IMR-90 (cell line): ENCODE measurements at regions not wholly inside any gene's neighbourhood (a gene's known extent, or its start where the extent isn't known, plus 50 kb on each side); places are given as distances from the start of the nearest gene placed in this dataset.

ENCODE experiments used
- ATAC-seq: fragments of 200-7000 bp; cut with Tn5 transposase; 2 replicates; pipeline ENCODE4 v1.9.1; 2020; ENCODE audit warnings: low read depth, mild to moderate bottlenecking, moderate library complexity
- BruUV-seq: library from RNA; stranded (reverse); fragments of 400-500 nt; replicated peaks from 2 replicates; lab custom pipeline; 2021; lab: Mats Ljungman, UMichigan
- CTCF ChIA-PET: fragments of 300-600 bp; formaldehyde crosslinking; extraction: SDS; loops from one replicate; lab custom pipeline; 2021; ENCODE audit warnings: antibody characterized with exemption; lab: Yijun Ruan, JAX
- POLR2A ChIA-PET: fragments of 300-600 bp; sonication (Branson Sonifier 250); formaldehyde crosslinking; loops from one replicate; lab custom pipeline; 2022; ENCODE audit warnings: antibody characterized with exemption; ENCODE audit not compliant: unreplicated experiment; lab: Charles Lee
- DNase-seq: peaks from one replicate; pipeline ENCODE4 v3.0.0; 2013
- H2AFZ ChIP-seq: replicated peaks from 2 replicates; pipeline ENCODE3; 2013; ENCODE audit warnings: low read length, mild to moderate bottlenecking; ENCODE audit not compliant: poor library complexity
- H2AK5ac ChIP-seq: 2 replicates; pipeline ENCODE4 v1.6.1; 2013; ENCODE audit warnings: low read depth, low read length, inconsistent platforms
- H2AK9ac ChIP-seq: replicated peaks from 2 replicates; pipeline ENCODE3; 2013; ENCODE audit warnings: mild to moderate bottlenecking, low read depth, low read length, moderate library complexity; ENCODE audit not compliant: poor library complexity
- H2BK120ac ChIP-seq: 2 replicates; pipeline ENCODE4 v1.6.1; 2013; ENCODE audit warnings: low read depth, low read length, inconsistent platforms
- H2BK15ac ChIP-seq: 3 replicates; pipeline ENCODE4 v1.6.1; 2013; ENCODE audit warnings: low read depth, low read length, inconsistent platforms
- H2BK20ac ChIP-seq: 2 replicates; pipeline ENCODE4 v1.6.1; 2013; ENCODE audit warnings: low read depth, mild to moderate bottlenecking, inconsistent platforms, low read length, moderate library complexity
- H2BK5ac ChIP-seq: 2 replicates; pipeline ENCODE4 v1.6.1; 2013; ENCODE audit warnings: mild to moderate bottlenecking, low read depth, low read length, inconsistent platforms; ENCODE audit not compliant: poor library complexity, severe bottlenecking
- H3K14ac ChIP-seq: replicated peaks from 2 replicates; pipeline ENCODE4 v1.6.1; 2013; ENCODE audit warnings: low read depth, low read length, inconsistent platforms
- H3K18ac ChIP-seq: 2 replicates; pipeline ENCODE4 v1.6.1; 2013; ENCODE audit warnings: low read depth, low read length, control low read depth
- H3K23ac ChIP-seq: 2 replicates; pipeline ENCODE4 v1.6.1; 2013; ENCODE audit warnings: low read depth, low read length, inconsistent platforms
- H3K27ac ChIP-seq: 2 replicates; pipeline ENCODE4 v1.5.1; 2013; ENCODE audit warnings: mild to moderate bottlenecking, control low read depth, low read length; ENCODE audit not compliant: insufficient read depth
- H3K27me3 ChIP-seq: 2 replicates; pipeline ENCODE4 v1.6.1; 2013; ENCODE audit warnings: low read length; ENCODE audit not compliant: control insufficient read depth, insufficient read depth
- H3K36me3 ChIP-seq: 2 replicates; pipeline ENCODE4 v1.6.1; 2013; ENCODE audit warnings: low read length, mixed read lengths; ENCODE audit not compliant: control insufficient read depth, insufficient read depth
- H3K4ac ChIP-seq: 2 replicates; pipeline ENCODE4 v1.6.1; 2013; ENCODE audit warnings: low read depth, low read length, inconsistent platforms
- H3K4me1 ChIP-seq: 2 replicates; pipeline ENCODE4 v1.6.1; 2013; ENCODE audit warnings: low read length, mixed read lengths; ENCODE audit not compliant: control insufficient read depth, insufficient read depth
- H3K4me2 ChIP-seq: 2 replicates; pipeline ENCODE4 v1.6.1; 2013; ENCODE audit warnings: low read depth, mild to moderate bottlenecking, control low read depth, low read length, moderate library complexity
- H3K4me3 ChIP-seq: 2 replicates; pipeline ENCODE4 v1.5.1; 2013; ENCODE audit warnings: low read depth, mild to moderate bottlenecking, control low read depth, low read length, moderate library complexity; ENCODE audit not compliant: insufficient read depth
- H3K56ac ChIP-seq: 2 replicates; pipeline ENCODE4 v1.6.1; 2013; ENCODE audit warnings: low read length, inconsistent platforms; ENCODE audit not compliant: insufficient read depth; ENCODE audit errors: extremely low read depth
- H3K79me1 ChIP-seq, 2 experiments: 2 replicates each; pipeline ENCODE4 v1.6.1; 2013; ENCODE audit warnings: low read length in 2 of 2, inconsistent platforms in 1 of 2, low read depth in 1 of 2
- H3K9ac ChIP-seq: 2 replicates; pipeline ENCODE4 v1.6.1; 2013; ENCODE audit warnings: low read depth, low read length, control low read depth
- H3K9me1 ChIP-seq: 2 replicates; pipeline ENCODE4 v1.6.1; 2013; ENCODE audit warnings: low read length, inconsistent platforms; ENCODE audit not compliant: insufficient read depth
- H3K9me3 ChIP-seq: 2 replicates; pipeline ENCODE4 v1.6.1; 2013; ENCODE audit warnings: low read length; ENCODE audit not compliant: control insufficient read depth, insufficient read depth
- H4K20me1 ChIP-seq: 2 replicates; pipeline ENCODE4 v1.6.1; 2013; ENCODE audit warnings: low read length, inconsistent platforms; ENCODE audit not compliant: insufficient read depth
- H4K5ac ChIP-seq: 2 replicates; pipeline ENCODE4 v1.6.1; 2013; ENCODE audit warnings: mild to moderate bottlenecking, low read depth, low read length, control low read depth
- H4K8ac ChIP-seq, 2 experiments: 2 replicates each; pipeline ENCODE4 v1.6.1; 2013; ENCODE audit warnings: low read depth in 2 of 2, low read length in 2 of 2, control low read depth in 1 of 2, inconsistent platforms in 1 of 2
- H4K91ac ChIP-seq: 2 replicates; pipeline ENCODE4 v1.6.1; 2013; ENCODE audit warnings: low read depth, low read length, inconsistent platforms; ENCODE audit not compliant: insufficient read depth
- CEBPB ChIP-seq: IDR thresholded peaks from 2 replicates; pipeline ENCODE4 v1.6.1; 2012; ENCODE audit warnings: low read depth, low read length, improper control_type of control experiment
- FOS ChIP-seq: fragments of 150-350 bp; IDR thresholded peaks from 2 replicates; pipeline ENCODE4 v1.6.1; 2016; ENCODE audit warnings: low read depth, low read length
- MAFK ChIP-seq: IDR thresholded peaks from 2 replicates; pipeline ENCODE4 v1.6.1; 2012; ENCODE audit warnings: low read depth, low read length, improper control_type of control experiment
- NFE2L2 ChIP-seq: fragments of 150-350 bp; IDR thresholded peaks from 2 replicates; pipeline ENCODE4 v1.6.1; 2016; ENCODE audit warnings: low read depth, mild to moderate bottlenecking, low read length
- RAD21 ChIP-seq: IDR thresholded peaks from 2 replicates; pipeline ENCODE4 v1.6.1; 2012; ENCODE audit warnings: low read length, improper control_type of control experiment
- WGBS, 2 experiments: methylation state at CpG; one replicate each; pipeline versions ENCODE4 v1.1.5 to v1.1.7; 2013; ENCODE audit warnings: missing lambda C conversion rate in 2 of 2; ENCODE audit not compliant: insufficient read length in 1 of 2; ENCODE audit errors: extremely low coverage in 2 of 2; 5-methylcytosine and 5-hydroxymethylcytosine counted together
- dilution Hi-C: fragments of 300-500 bp; cut with HindIII; formaldehyde crosslinking; loops from one replicate; pipeline ENCODE4 v1.14.3; 2018; ENCODE audit warnings: low sequenced_read_pairs; ENCODE audit not compliant: unreplicated experiment
- in situ Hi-C: fragments of 300-500 bp; cut with MboI; formaldehyde crosslinking; loops from 3 replicates; pipeline ENCODE4 v1.14.3; 2019; ENCODE audit warnings: low sequenced_read_pairs, inconsistent platforms, mixed read lengths
- intact Hi-C: fragments of 100-400 bp; cut with micrococcal nuclease; formaldehyde crosslinking; loops from 2 replicates; pipeline ENCODE4 v1.10.0; 2022
- TF ChIP-seq, protein P1 (sequence below): conservative IDR thresholded peaks from 2 replicates; pipeline ENCODE4 v1.5.1; 2012; ENCODE audit warnings: mild to moderate bottlenecking, low read depth, low read length, improper control_type of control experiment

DNA sequence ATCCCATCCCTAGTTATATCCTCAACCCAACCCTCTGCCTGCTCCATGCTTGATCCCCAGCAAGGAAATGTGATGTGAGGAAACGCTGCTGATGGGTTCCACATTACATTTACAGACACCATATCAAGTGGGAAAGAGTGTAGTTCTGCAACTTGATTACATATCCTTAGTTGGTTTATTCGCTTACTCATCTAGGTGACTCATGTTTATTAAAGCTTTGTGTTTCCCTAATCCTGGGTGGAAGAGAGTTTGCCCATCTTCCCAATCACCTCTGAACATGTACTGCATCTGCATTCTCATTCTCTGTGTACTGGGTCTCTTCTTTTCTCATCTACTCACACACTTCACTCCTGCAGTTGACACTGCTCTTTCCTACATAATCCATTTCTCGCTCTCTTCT lies 91.7 kb upstream of the PDZRN3 start:
- Histone ChIP-seq H3K56ac (no peak overlapping the region), H2BK20ac (peak overlapping the region; percentile 10), H3K4me3 (no peak overlapping the region), H3K4me2 (no peak overlapping the region), H2BK120ac (peak overlapping the region; percentile 37), H3K79me1 (no peaks in the 10 kb centered on the region), H3K4ac (peak overlapping the region; percentile 2; the same call in 1 of the 2 replicates), H4K5ac (peak overlapping the region; percentile 0; the same call in 1 of the 2 replicates), H3K27ac (no peak overlapping the region), H2AK5ac (no peak overlapping the region; the same call in 1 of the 2 replicates), H4K91ac (no peak overlapping the region), H3K9me3 (no peaks in the 10 kb centered on the region), H2BK15ac (peak overlapping the region; percentile 13; the same call in 1 of the 3 replicates), H2AK9ac (no peak overlapping the region), H4K8ac (peak overlapping the region in 1 of 2 experiments; percentile 10; a peak in 1 of 4 replicates), H3K23ac (0 out of 2 replicates have a peak overlapping the region, but pooled peaks have one; percentile 10), H3K9me1 (peaks cover 6% of the 10 kb centered on the region; the same call in 1 of the 2 replicates), H3K27me3 (no peaks in the 10 kb centered on the region), H3K9ac (no peak overlapping the region), H2AFZ (no peak overlapping the region), H3K4me1 (peaks cover 13% of the 10 kb centered on the region), H3K14ac (no peak overlapping the region), H3K18ac (peak overlapping the region; percentile 17; the same call in 1 of the 2 replicates), H3K36me3 (no peaks in the 10 kb centered on the region), H4K20me1 (no peaks in the 10 kb centered on the region), H2BK5ac (peak overlapping the region; percentile 6)
- in situ Hi-C loops = no loop called here
- WGBS, 2 experiments = 83% methylated on average over 1 of the region's 3 CpGs; no CpG with 5 or more reads in 1 of the 2 experiments
- dilution Hi-C loops = no loop called here
- no TSS peak for BruUV-seq
- peak; percentile 83 for DNase-seq
- ChIA-PET POLR2A (no interaction called here), CTCF (no interaction called here)
- intact Hi-C loops = no loop called here
- ATAC-seq = peak; percentile 79
- TF ChIP-seq CEBPB (0 out of 2 replicates have a peak, but pooled peaks have one; percentile 47), FOS (peak; percentile 88), NFE2L2 (peak; percentile 63; the same call in 1 of the 2 replicates), RAD21 (0 out of 2 replicates have a peak, but pooled peaks have one; percentile 7), MAFK (0 out of 2 replicates have a peak, but pooled peaks have one; percentile 6)
- TF ChIP-seq, protein P1, sequence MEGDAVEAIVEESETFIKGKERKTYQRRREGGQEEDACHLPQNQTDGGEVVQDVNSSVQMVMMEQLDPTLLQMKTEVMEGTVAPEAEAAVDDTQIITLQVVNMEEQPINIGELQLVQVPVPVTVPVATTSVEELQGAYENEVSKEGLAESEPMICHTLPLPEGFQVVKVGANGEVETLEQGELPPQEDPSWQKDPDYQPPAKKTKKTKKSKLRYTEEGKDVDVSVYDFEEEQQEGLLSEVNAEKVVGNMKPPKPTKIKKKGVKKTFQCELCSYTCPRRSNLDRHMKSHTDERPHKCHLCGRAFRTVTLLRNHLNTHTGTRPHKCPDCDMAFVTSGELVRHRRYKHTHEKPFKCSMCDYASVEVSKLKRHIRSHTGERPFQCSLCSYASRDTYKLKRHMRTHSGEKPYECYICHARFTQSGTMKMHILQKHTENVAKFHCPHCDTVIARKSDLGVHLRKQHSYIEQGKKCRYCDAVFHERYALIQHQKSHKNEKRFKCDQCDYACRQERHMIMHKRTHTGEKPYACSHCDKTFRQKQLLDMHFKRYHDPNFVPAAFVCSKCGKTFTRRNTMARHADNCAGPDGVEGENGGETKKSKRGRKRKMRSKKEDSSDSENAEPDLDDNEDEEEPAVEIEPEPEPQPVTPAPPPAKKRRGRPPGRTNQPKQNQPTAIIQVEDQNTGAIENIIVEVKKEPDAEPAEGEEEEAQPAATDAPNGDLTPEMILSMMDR = no peak
